Sigmoid colon (tissue), 6 donors: ENCODE measurements at regions not wholly inside any gene's neighbourhood (a gene's known extent, or its start where the extent isn't known, plus 50 kb on each side); places are given as distances from the start of the nearest gene placed in this dataset.

Experiments
- DNase-seq: peaks from one replicate; pipeline ENCODE4 v3.0.0-alpha.2; 2019
- H3K27ac ChIP-seq, 4 donors: fragments of 200-600 bp; sonication (generic); one replicate each; pipeline ENCODE4 v1.5.1; 2016 to 2019; ENCODE audit warnings: mild to moderate bottlenecking in 1 of 4
- H3K27me3 ChIP-seq, 3 donors: fragments of 200-600 bp; sonication (generic); one replicate each; pipeline ENCODE4 v1.5.1; 2019; ENCODE audit warnings: mild to moderate bottlenecking in 1 of 3
- H3K36me3 ChIP-seq, 4 donors: fragments of 200-600 bp; sonication (generic); one replicate each; pipeline ENCODE4 v1.5.1; 2016 to 2019
- H3K4me1 ChIP-seq, 4 donors: fragments of 200-600 bp; sonication (generic); one replicate each; pipeline ENCODE4 v1.5.1; 2017 to 2019
- H3K4me3 ChIP-seq, 4 donors: fragments of 200-600 bp; sonication (generic); one replicate each; pipeline ENCODE4 v1.5.1; 2017 to 2019; ENCODE audit warnings: mild to moderate bottlenecking in 2 of 4, moderate library complexity in 1 of 4
- H3K9me3 ChIP-seq, 4 donors: fragments of 200-600 bp in 3 of 4; sonication (generic) in 3 of 4; one replicate each; pipeline versions ENCODE4 v1.5.1 to v1.6.1; 2013 to 2019
- CTCF ChIP-seq, 4 experiments: fragments of 450-650 bp in 3 of 4; fragments of 200-600 bp in 1 of 4; IDR thresholded peaks; one replicate each; pipeline ENCODE4 v1.5.1; 2016 to 2019; ENCODE audit warnings: antibody characterized with exemption in 4 of 4, mild to moderate bottlenecking in 3 of 4, moderate library complexity in 2 of 4
- EP300 ChIP-seq, 4 donors: sonication (generic); formaldehyde crosslinking; IDR thresholded peaks; one replicate each; pipeline ENCODE4 v1.6.1; 2017; ENCODE audit warnings: antibody characterized with exemption in 4 of 4
- POLR2A ChIP-seq, 2 donors: fragments of 450-650 bp; IDR thresholded peaks; one replicate each; pipeline ENCODE4 v1.6.1; 2016; ENCODE audit warnings: antibody characterized with exemption in 2 of 2, mild to moderate bottlenecking in 2 of 2, moderate library complexity in 2 of 2
- POLR2AphosphoS5 ChIP-seq, 4 donors: sonication (generic); formaldehyde crosslinking; IDR thresholded peaks; one replicate each; pipeline ENCODE4 v1.6.1; 2017; ENCODE audit warnings: antibody characterized with exemption in 4 of 4
- WGBS, 2 donors: extraction: QIAGEN DNeasy Blood & Tissue Kit; methylation state at CpG; one replicate each; pipeline ENCODE4 v1.1.7; 2013; 5-methylcytosine and 5-hydroxymethylcytosine counted together
- intact Hi-C: fragments of 100-400 bp; cut with DNase I; formaldehyde crosslinking; loops from one replicate; pipeline ENCODE4 v1.15.1; 2023
- donor health status: healthy with polysubstance abuse.
- donor health status: healthy.

- no peak for TF ChIP-seq CTCF (IDR thresholded peaks at IDR 0.05)
- no peak for TF ChIP-seq POLR2A (IDR thresholded peaks at IDR 0.05)
- TF ChIP-seq POLR2AphosphoS5 (IDR thresholded peaks at IDR 0.05): no peak
- intact Hi-C loops: no loop called here
- peaks cover 0 to 2% (median 0%) of the 10 kb centered on the region in 4 donors for H3K9me3 ChIP-seq
These were observed 123.3 kb downstream of the TMEM26 start for GRCh38 chr10:61329854-61330253.

DNA sequence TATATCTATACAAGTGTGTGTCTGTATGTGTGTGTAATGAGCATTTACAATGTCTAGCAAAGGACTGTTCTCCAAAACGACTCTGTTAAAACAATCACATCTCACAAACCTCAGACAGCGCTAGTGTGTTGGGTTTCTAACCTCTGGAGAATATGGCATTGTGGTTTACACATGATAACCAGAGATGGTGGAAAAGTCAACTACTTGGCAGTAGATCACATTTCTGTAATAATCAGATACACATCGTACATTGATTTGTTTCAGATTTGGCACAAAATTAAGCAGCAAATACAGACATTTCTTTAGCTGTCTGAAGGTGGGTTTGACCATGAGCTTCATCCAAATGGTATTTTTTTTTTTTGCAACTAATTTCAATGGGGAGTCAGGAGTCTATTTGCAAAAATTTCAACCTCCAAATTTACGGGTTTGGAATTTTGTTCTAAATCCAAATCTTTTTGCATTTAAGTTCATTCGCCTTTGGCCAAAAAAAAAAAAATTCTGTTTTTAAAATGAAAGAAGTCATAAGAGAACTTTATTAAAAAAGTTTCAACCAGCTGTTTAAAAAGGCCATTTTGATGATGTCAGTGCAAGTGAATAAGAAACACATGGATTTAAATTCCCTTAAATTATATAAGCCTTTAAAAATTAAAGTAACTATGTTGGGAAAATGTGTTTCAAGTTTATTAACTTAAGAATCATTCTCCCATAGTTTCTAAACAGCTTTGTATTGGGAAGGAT lies 127.8 kb downstream of the TMEM26 start:
- H3K4me3 ChIP-seq: no peak overlapping the region
- peaks cover 0 to 2% (median 0%) of the 10 kb centered on the region in 4 donors for H3K9me3 ChIP-seq
- no peaks in the 10 kb centered on the region for H3K27me3 ChIP-seq
- no peaks in the 10 kb centered on the region for H3K4me1 ChIP-seq
- TF ChIP-seq POLR2AphosphoS5 (IDR thresholded peaks at IDR 0.05) (no peak), CTCF (IDR thresholded peaks at IDR 0.05) (no peak), POLR2A (IDR thresholded peaks at IDR 0.05) (no peak), EP300 (IDR thresholded peaks at IDR 0.05) (no peak)
- WGBS, 2 donors: 70 to 76% methylated on average over 5 of the region's 5 CpGs
- no peak overlapping the region for H3K27ac ChIP-seq
- no peak for DNase-seq
- intact Hi-C loops: no loop called here
- no peaks in the 10 kb centered on the region for H3K36me3 ChIP-seq

More at GRCh38 chr10:61329854-61330253, 123.3 kb downstream of the TMEM26 start:
- H3K27ac ChIP-seq: no peak overlapping the region
- H3K4me1 ChIP-seq: no peaks in the 10 kb centered on the region
- WGBS, 2 donors: 82 to 84% methylated on average over 2 of the region's 2 CpGs
- no peak for DNase-seq
- no peak overlapping the region for H3K4me3 ChIP-seq
- H3K36me3 ChIP-seq: no peaks in the 10 kb centered on the region
- no peaks in the 10 kb centered on the region for H3K27me3 ChIP-seq

DNA sequence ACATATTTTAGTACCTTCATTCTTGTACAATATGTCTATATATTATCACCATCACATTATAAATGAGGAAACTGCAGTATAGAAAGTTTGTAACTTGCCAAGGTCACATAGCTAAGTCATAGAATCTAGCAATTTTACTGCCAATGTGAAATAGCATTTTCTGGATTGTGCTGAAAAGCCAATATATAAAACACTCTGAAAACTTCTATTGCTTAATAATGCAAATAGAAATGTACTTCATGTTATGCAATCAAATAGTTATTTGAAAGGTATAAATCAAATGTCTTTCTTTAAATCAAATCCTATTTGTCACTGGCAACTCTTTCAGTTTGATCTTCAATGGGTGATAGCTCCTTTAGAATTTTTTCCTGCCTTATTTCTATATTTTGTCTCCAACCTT lies 129.5 kb downstream of the TMEM26 start:
- Histone ChIP-seq H3K4me3 (no peak overlapping the region), H3K27ac (no peak overlapping the region), H3K27me3 (no peaks in the 10 kb centered on the region), H3K9me3 (no peaks in the 10 kb centered on the region), H3K36me3 (no peaks in the 10 kb centered on the region), H3K4me1 (no peaks in the 10 kb centered on the region)
- intact Hi-C loops: no loop called here
- TF ChIP-seq CTCF (IDR thresholded peaks at IDR 0.05) (no peak), POLR2A (IDR thresholded peaks at IDR 0.05) (no peak), POLR2AphosphoS5 (IDR thresholded peaks at IDR 0.05) (no peak), EP300 (IDR thresholded peaks at IDR 0.05) (no peak)
- DNase-seq: no peak

GRCh38 chr10:61321041-61321857 lies 131.9 kb downstream of the TMEM26 start:
- Histone ChIP-seq H3K27ac (no peak overlapping the region), H3K4me3 (no peak overlapping the region), H3K36me3 (no peaks in the 10 kb centered on the region), H3K27me3 (no peaks in the 10 kb centered on the region), H3K4me1 (no peaks in the 10 kb centered on the region), H3K9me3 (no peaks in the 10 kb centered on the region)
- WGBS, 2 donors: 75 to 86% methylated on average over 3 of the region's 3 CpGs
- TF ChIP-seq CTCF (IDR thresholded peaks at IDR 0.05) (no peak), POLR2A (IDR thresholded peaks at IDR 0.05) (no peak), EP300 (IDR thresholded peaks at IDR 0.05) (no peak), POLR2AphosphoS5 (IDR thresholded peaks at IDR 0.05) (no peak)
- intact Hi-C loops: no loop called here
- no peak for DNase-seq
